Activated naive CD4-positive, alpha-beta T cell treated with anti-CD3 and anti-CD28 coated beads for 36 hours (primary cell): ENCODE measurements at regions not wholly inside any gene's neighbourhood (a gene's known extent, or its start where the extent isn't known, plus 50 kb on each side); places are given as distances from the start of the nearest gene placed in this dataset.

Experiments used
- CTCF ChIA-PET: fragments of 350-600 bp; sonication (Branson Sonifier 250); formaldehyde crosslinking; loops from one replicate; lab custom pipeline; 2021; ENCODE audit warnings: antibody characterized with exemption; lab: Charles Lee
- DNase-seq: peaks from one replicate; pipeline ENCODE4 v3.0.0-alpha.2; 2020
- H3K27ac Mint-ChIP-seq: one replicate; pipeline ENCODE4 v1.8.0; 2021; ENCODE audit warnings: mild to moderate bottlenecking, mixed read lengths
- H3K27me3 Mint-ChIP-seq: one replicate; pipeline ENCODE4 v1.8.0; 2021; ENCODE audit warnings: low read depth, mixed read lengths
- H3K36me3 Mint-ChIP-seq: one replicate; pipeline ENCODE4 v1.8.0; 2021; ENCODE audit warnings: low read depth, mixed read lengths
- H3K4me1 Mint-ChIP-seq: one replicate; pipeline ENCODE4 v1.8.0; 2021; ENCODE audit warnings: low read depth, mixed read lengths
- H3K4me3 Mint-ChIP-seq: one replicate; pipeline ENCODE4 v1.8.0; 2021; ENCODE audit warnings: mild to moderate bottlenecking, moderate library complexity, mixed read lengths
- H3K9me3 Mint-ChIP-seq: one replicate; pipeline ENCODE4 v1.8.0; 2021; ENCODE audit warnings: mixed read lengths
- intact Hi-C: fragments of 100-400 bp; cut with micrococcal nuclease; formaldehyde crosslinking; loops from one replicate; pipeline ENCODE4 v1.15.1; 2023

DNA sequence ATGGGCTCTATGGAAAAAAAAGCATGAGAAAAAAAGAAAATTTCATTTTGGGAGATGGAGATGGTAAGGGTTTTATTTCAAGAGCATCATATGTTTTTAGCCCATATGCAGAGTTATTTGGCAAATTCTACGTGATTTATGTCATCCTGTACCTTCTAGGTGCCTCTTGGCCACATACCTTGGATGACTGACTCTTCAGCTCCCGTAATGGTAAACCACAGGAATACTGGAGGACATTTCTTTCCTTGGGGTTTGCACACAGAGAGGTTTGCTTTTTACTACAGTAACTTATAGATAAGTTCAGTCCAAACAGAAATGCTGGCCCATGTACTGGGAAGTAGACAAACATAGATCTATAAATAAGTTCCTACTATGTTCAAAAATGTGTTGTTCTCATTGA is 132.2 kb downstream of the SH3BGRL2 start:
- Mint-ChIP-seq H3K36me3 (no peaks in the 10 kb centered on the region), H3K4me3 (no peak overlapping the region)

DNA sequence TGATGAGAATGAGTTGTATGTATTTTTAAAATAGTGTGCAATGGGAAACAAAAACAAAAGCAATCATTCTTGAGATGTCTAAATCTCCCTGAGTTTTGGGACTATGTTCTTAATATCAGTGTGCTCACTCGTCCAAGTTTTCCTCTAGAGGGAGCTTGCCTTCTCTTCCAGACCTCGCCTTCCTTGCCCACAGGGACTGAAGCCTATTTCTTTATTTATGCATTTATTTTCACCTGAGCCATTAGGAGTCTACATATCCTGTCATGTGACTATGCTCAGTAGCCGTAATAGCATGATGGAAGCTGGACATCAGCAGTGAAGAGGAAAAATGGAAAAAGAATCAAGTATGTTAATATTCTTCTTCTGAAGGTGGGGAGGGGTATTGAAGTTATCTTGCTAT is 131.2 kb downstream of the SH3BGRL2 start:
- no peak overlapping the region for H3K4me3 Mint-ChIP-seq
- no peaks in the 10 kb centered on the region for H3K36me3 Mint-ChIP-seq
- no peak overlapping the region for H3K27ac Mint-ChIP-seq
- no peaks in the 10 kb centered on the region for H3K4me1 Mint-ChIP-seq
- CTCF ChIA-PET: interaction anchor here (0.7 kb wide), 1 partner anchor 113 kb away, joined by 3 read pairs; no protein-coding TSS in a partner anchor
- H3K27me3 Mint-ChIP-seq: peaks cover 6% of the 10 kb centered on the region
- intact Hi-C loops: no loop called here
- DNase-seq: no peak
- no peaks in the 10 kb centered on the region for H3K9me3 Mint-ChIP-seq

More for the DNA sequence above, 132.2 kb downstream of the SH3BGRL2 start:
- Mint-ChIP-seq H3K27ac (no peak overlapping the region), H3K4me1 (no peaks in the 10 kb centered on the region), H3K27me3 (peaks cover 5% of the 10 kb centered on the region), H3K9me3 (no peaks in the 10 kb centered on the region)
- intact Hi-C loops: no loop called here
- CTCF ChIA-PET: interaction anchor here (0.7 kb wide), 1 partner anchor 112 kb away, joined by 3 read pairs; no protein-coding TSS in a partner anchor
- DNase-seq: no peak

DNA sequence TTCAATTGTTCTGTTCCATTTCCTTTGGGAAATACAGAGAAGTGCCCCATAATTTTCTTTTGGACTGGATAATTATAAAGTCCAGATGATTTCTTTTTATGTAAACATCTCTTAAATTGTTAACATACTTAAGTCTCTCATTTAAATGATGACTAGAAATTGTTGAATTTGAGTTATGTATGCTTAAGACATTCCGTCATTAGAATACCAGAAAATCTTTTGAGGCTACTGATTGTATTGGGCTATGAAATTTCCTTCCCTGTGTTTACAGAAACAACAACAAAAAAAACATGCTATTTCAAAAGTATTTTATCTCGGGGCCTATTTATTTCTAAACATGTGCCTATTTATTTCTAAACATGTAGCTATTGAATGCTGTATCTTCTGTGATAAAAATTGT is 125.4 kb downstream of the SH3BGRL2 start:
- DNase-seq: no peak
- peaks cover 26% of the 10 kb centered on the region for H3K27me3 Mint-ChIP-seq
- H3K27ac Mint-ChIP-seq: no peak overlapping the region
- no peaks in the 10 kb centered on the region for H3K4me1 Mint-ChIP-seq
- CTCF ChIA-PET: interaction anchor here (0.7 kb wide), 1 partner anchor 281 kb away, joined by 3 read pairs; no protein-coding TSS in a partner anchor
- no peaks in the 10 kb centered on the region for H3K9me3 Mint-ChIP-seq
- intact Hi-C loops: no loop called here
- no peak overlapping the region for H3K4me3 Mint-ChIP-seq
- H3K36me3 Mint-ChIP-seq: no peaks in the 10 kb centered on the region

DNA sequence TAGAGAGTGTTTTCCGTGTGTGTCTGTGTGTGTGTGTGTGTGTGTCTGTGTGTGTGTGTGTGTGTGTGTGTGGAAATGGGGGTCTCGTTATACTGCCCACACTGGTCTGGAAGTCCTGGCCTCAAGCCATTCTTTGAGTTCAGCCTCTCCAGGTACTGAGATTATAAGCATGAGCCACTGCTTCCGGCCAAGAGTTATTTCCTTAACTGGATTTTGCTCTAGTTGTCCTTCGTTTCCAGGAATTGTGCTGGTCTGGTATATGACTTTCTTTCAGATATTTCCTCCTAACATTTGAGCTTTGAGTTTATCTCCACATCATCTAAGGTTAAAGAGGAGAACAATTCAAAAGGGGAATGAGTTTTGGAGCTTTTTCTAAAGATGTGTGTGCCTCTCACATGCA is 124.8 kb downstream of the SH3BGRL2 start:
- Mint-ChIP-seq H3K9me3 (no peaks in the 10 kb centered on the region), H3K4me1 (no peaks in the 10 kb centered on the region), H3K27ac (no peak overlapping the region), H3K4me3 (no peak overlapping the region), H3K36me3 (no peaks in the 10 kb centered on the region), H3K27me3 (peaks cover 28% of the 10 kb centered on the region)
- CTCF ChIA-PET: interaction anchor here (0.7 kb wide), 1 partner anchor 281 kb away, joined by 3 read pairs; no protein-coding TSS in a partner anchor
- intact Hi-C loops: no loop called here
- DNase-seq: no peak
